ENCODE measurements at regions not wholly inside any gene's neighbourhood (a gene's known extent, or its start where the extent isn't known, plus 50 kb on each side); places are given as distances from the start of the nearest gene placed in this dataset.

DNA sequence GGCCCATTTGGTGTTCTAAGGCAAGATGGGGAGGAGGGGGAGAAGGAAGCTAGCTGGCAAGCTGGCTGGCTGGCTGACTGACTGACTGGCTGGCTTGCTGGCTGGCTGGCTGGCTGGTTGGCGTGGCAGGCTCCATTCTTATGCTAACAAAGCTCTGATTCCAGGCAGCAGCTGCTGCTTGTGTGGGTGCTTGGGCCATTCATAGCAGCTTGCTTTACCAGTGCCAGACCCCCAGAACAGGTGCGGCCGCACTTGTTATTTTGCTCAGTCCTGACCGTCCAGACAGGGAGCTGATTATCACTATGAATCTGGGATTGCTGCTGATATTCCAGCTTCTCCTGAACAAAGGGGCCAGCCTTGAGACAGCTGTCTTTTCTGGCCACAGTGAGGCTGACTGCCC, 131.2 kb upstream of the PAK3 start:
- TF ChIP-seq, protein P1, sequence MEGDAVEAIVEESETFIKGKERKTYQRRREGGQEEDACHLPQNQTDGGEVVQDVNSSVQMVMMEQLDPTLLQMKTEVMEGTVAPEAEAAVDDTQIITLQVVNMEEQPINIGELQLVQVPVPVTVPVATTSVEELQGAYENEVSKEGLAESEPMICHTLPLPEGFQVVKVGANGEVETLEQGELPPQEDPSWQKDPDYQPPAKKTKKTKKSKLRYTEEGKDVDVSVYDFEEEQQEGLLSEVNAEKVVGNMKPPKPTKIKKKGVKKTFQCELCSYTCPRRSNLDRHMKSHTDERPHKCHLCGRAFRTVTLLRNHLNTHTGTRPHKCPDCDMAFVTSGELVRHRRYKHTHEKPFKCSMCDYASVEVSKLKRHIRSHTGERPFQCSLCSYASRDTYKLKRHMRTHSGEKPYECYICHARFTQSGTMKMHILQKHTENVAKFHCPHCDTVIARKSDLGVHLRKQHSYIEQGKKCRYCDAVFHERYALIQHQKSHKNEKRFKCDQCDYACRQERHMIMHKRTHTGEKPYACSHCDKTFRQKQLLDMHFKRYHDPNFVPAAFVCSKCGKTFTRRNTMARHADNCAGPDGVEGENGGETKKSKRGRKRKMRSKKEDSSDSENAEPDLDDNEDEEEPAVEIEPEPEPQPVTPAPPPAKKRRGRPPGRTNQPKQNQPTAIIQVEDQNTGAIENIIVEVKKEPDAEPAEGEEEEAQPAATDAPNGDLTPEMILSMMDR (IDR thresholded peaks at IDR 0.05; ENCODE audit: low read depth, low read length, missing input control): no peak
- TF ChIP-seq RAD21 (IDR thresholded peaks at IDR 0.05) (no peak), GABPA (IDR thresholded peaks at IDR 0.05 in 1 of 2, conservative IDR thresholded peaks at IDR 0.05 in 1 of 2) (no peak), YY1 (IDR thresholded peaks at IDR 0.05) (no peak), SP1 (IDR thresholded peaks at IDR 0.05) (no peak), TAF1 (conservative IDR thresholded peaks at IDR 0.05) (no peak), JUND (IDR thresholded peaks at IDR 0.05) (no peak), RXRA (IDR thresholded peaks at IDR 0.05) (no peak)
- TF ChIP-seq, protein P2, sequence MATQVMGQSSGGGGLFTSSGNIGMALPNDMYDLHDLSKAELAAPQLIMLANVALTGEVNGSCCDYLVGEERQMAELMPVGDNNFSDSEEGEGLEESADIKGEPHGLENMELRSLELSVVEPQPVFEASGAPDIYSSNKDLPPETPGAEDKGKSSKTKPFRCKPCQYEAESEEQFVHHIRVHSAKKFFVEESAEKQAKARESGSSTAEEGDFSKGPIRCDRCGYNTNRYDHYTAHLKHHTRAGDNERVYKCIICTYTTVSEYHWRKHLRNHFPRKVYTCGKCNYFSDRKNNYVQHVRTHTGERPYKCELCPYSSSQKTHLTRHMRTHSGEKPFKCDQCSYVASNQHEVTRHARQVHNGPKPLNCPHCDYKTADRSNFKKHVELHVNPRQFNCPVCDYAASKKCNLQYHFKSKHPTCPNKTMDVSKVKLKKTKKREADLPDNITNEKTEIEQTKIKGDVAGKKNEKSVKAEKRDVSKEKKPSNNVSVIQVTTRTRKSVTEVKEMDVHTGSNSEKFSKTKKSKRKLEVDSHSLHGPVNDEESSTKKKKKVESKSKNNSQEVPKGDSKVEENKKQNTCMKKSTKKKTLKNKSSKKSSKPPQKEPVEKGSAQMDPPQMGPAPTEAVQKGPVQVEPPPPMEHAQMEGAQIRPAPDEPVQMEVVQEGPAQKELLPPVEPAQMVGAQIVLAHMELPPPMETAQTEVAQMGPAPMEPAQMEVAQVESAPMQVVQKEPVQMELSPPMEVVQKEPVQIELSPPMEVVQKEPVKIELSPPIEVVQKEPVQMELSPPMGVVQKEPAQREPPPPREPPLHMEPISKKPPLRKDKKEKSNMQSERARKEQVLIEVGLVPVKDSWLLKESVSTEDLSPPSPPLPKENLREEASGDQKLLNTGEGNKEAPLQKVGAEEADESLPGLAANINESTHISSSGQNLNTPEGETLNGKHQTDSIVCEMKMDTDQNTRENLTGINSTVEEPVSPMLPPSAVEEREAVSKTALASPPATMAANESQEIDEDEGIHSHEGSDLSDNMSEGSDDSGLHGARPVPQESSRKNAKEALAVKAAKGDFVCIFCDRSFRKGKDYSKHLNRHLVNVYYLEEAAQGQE (IDR thresholded peaks at IDR 0.05): no peak
- TF ChIP-seq, protein P3, sequence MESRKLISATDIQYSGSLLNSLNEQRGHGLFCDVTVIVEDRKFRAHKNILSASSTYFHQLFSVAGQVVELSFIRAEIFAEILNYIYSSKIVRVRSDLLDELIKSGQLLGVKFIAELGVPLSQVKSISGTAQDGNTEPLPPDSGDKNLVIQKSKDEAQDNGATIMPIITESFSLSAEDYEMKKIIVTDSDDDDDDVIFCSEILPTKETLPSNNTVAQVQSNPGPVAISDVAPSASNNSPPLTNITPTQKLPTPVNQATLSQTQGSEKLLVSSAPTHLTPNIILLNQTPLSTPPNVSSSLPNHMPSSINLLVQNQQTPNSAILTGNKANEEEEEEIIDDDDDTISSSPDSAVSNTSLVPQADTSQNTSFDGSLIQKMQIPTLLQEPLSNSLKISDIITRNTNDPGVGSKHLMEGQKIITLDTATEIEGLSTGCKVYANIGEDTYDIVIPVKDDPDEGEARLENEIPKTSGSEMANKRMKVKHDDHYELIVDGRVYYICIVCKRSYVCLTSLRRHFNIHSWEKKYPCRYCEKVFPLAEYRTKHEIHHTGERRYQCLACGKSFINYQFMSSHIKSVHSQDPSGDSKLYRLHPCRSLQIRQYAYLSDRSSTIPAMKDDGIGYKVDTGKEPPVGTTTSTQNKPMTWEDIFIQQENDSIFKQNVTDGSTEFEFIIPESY (IDR thresholded peaks at IDR 0.05): no peak
- TF ChIP-seq, protein P4, sequence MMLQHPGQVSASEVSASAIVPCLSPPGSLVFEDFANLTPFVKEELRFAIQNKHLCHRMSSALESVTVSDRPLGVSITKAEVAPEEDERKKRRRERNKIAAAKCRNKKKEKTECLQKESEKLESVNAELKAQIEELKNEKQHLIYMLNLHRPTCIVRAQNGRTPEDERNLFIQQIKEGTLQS (IDR thresholded peaks at IDR 0.05): no peak
- TF ChIP-seq, protein P5, sequence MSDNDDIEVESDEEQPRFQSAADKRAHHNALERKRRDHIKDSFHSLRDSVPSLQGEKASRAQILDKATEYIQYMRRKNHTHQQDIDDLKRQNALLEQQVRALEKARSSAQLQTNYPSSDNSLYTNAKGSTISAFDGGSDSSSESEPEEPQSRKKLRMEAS (IDR thresholded peaks at IDR 0.05): no peak
